Activated T-cell treated with anti-CD3 and anti-CD28 coated beads for 24 hours (primary cell): ENCODE measurements at regions not wholly inside any gene's neighbourhood (a gene's known extent, or its start where the extent isn't known, plus 50 kb on each side); places are given as distances from the start of the nearest gene placed in this dataset.

Experiments used
- DNase-seq: peaks from one replicate; pipeline ENCODE4 v3.0.0-alpha.2; 2020; ENCODE audit warnings: low read depth

GRCh38 chr9:120212153-120212852 is 367.7 kb downstream of the CDK5RAP2 start:
- DNase-seq: no peak

- DNase-seq: no peak
These were observed 369.7 kb downstream of the CDK5RAP2 start for GRCh38 chr9:120210274-120210673.

GRCh38 chr9:120202856-120203654 is 376.9 kb downstream of the CDK5RAP2 start:
- no peak for DNase-seq

- DNase-seq: no peak
These were observed 381.9 kb downstream of the CDK5RAP2 start for GRCh38 chr9:120198027-120198426.

GRCh38 chr9:120197605-120198004 is 382.4 kb downstream of the CDK5RAP2 start:
- DNase-seq: no peak

- no peak for DNase-seq
These were observed 388.8 kb downstream of the CDK5RAP2 start for GRCh38 chr9:120191141-120191540.

- DNase-seq: no peak
These were observed 392.2 kb downstream of the CDK5RAP2 start for GRCh38 chr9:120187758-120188157.

GRCh38 chr9:120186276-120186675 is 393.7 kb downstream of the CDK5RAP2 start:
- no peak for DNase-seq

- no peak for DNase-seq
These were observed 395.7 kb downstream of the CDK5RAP2 start for GRCh38 chr9:120184266-120184665.

GRCh38 chr9:120183615-120184014 is 396.4 kb downstream of the CDK5RAP2 start:
- no peak for DNase-seq

GRCh38 chr9:120182011-120182410 is 398.0 kb downstream of the CDK5RAP2 start:
- DNase-seq: no peak

- no peak for DNase-seq
These were observed 402.8 kb downstream of the CDK5RAP2 start for GRCh38 chr9:120177121-120177520.

- no peak for DNase-seq
These were observed 404.9 kb downstream of the CDK5RAP2 start for GRCh38 chr9:120175031-120175430.

GRCh38 chr9:120161776-120162175 is 418.2 kb downstream of the CDK5RAP2 start:
- no peak for DNase-seq

GRCh38 chr9:120158221-120158620 is 421.7 kb downstream of the CDK5RAP2 start:
- DNase-seq: no peak

GRCh38 chr9:120156376-120156775 is 423.6 kb downstream of the CDK5RAP2 start:
- DNase-seq: no peak

- no peak for DNase-seq
These were observed 426.7 kb downstream of the CDK5RAP2 start for GRCh38 chr9:120153258-120153657.

- no peak for DNase-seq
These were observed 427.7 kb downstream of the CDK5RAP2 start for GRCh38 chr9:120152295-120152694.

GRCh38 chr9:120151806-120152205 is 428.2 kb downstream of the CDK5RAP2 start:
- no peak for DNase-seq

GRCh38 chr9:120151149-120151548 is 428.8 kb downstream of the CDK5RAP2 start:
- DNase-seq: no peak

- DNase-seq: no peak
These were observed 441.0 kb downstream of the CDK5RAP2 start for GRCh38 chr9:120138955-120139354.

- no peak for DNase-seq
These were observed 442.7 kb downstream of the CDK5RAP2 start for GRCh38 chr9:120137186-120137840.

- no peak for DNase-seq
These were observed 443.3 kb downstream of the CDK5RAP2 start for GRCh38 chr9:120136696-120137095.
